AG20443 (cell line): ENCODE measurements at regions not wholly inside any gene's neighbourhood (a gene's known extent, or its start where the extent isn't known, plus 50 kb on each side); places are given as distances from the start of the nearest gene placed in this dataset.
A peak's percentile ranks its signal among the peaks of the same experiment; 100 is the strongest.

Experiments used
- DNase-seq: peaks from one replicate; pipeline ENCODE4 v3.0.0; 2012; ENCODE audit warnings: low spot score, mixed read lengths

DNA sequence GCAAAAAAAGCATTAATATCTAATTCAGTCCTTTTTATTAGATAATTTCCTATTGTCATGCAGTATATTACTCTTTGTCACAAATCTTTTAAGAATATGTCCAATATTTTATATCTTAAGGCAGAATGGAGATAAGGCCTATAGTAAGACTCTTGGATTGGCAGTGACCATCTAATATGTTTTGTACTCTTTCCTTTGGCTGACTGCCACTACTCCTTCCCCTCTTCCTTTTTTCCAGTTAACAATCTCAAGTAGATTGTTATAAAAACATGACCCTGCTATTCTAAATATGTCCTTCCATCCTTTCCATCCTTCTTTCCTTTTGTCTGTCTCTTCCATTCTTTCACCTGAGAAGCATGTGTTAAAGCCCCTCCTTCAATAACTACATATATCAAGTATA lies 92.8 kb upstream of the TMEM168 start:
- DNase-seq: no peak

DNA sequence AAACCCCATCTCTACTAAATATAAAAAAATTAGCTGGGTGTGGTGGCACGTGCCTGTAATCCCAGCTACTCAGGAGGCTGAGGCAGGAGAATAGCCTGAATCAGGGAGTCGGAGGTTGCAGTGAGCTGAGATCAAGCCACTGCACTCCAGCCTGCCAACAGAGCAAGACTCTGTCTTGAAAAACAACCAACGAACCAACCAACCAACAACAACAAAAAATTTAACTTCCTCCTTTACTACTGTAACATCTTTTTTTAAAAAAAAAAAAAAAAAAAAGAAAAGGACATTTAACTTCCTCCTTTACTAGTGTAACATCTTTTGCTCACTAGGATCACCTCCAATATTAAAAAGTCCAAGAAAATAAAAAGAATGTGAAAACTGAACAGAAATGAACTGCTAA lies 92.3 kb upstream of the TMEM168 start:
- DNase-seq: no peak

GRCh38 chr7:112882022-112882421 lies 91.8 kb upstream of the TMEM168 start:
- no peak for DNase-seq

DNA sequence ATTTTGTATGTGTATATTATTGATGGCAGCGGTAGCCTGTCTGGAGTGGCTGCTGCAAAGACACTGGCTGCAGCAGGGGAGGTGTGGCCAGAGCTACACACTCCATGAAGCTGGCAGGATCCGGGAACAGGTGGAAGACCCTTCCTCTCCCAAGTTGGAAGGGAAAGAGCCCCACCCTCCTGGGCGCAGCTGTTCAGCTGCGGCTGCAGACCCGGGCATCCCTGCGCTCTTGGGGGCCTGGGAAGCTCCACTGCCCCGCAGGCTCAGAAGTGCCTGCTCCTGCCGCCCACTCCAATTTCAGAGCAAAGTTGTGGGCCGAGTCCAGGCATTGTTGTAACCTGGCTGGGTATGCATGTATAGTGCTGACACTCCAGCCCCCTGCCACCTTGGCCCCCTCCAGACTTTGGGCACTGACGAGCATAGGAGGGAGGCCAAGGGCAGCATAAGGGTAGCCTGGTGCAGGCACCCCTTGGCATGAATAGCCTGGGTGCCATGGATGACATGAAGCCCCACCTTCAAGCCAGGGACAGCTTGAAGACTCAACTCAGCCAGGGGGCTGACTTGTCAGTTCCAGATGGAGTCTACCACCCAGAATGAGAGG lies 90.7 kb upstream of the TMEM168 start:
- no peak for DNase-seq

DNA sequence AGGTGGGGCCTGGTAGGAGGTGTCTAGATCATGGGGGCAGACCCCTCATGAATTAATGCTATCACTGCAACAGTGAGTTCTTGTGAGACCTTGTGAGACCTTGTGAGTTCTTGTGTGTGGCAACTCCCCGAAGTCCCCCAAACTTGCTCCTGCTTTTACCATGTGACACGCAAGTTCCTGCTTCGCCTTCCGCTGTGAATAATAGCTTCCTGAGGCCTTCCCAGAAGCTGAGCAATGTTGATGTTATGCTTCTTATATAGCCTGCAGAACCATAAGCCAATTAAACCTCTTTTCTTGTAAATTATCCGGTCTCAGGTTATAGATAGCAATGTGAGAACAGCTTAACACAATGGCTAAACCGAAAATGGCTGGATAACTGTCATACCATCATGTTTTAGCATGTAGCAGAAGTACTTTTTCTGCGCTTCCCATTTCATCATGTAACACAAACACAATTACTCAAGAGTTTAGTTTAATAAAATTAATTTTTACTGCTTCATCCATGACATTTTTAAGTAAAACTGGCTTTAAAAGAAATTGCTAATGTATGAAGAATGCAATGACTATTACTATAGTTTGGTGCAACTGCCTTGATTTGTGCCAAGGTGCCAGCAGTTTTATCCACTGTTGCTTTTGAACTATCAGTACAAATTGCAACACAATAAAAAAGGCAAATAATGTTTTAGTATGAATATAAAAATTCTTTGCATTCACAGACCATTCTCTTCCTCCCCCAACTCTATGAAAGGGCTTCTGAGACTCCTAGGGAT lies 87.7 kb upstream of the TMEM168 start:
- DNase-seq: no peak

- DNase-seq: no peak
These were observed 86.7 kb upstream of the TMEM168 start for GRCh38 chr7:112876877-112877276.

- DNase-seq: no peak
These were observed 84.7 kb upstream of the TMEM168 start for GRCh38 chr7:112874909-112875308.

DNA sequence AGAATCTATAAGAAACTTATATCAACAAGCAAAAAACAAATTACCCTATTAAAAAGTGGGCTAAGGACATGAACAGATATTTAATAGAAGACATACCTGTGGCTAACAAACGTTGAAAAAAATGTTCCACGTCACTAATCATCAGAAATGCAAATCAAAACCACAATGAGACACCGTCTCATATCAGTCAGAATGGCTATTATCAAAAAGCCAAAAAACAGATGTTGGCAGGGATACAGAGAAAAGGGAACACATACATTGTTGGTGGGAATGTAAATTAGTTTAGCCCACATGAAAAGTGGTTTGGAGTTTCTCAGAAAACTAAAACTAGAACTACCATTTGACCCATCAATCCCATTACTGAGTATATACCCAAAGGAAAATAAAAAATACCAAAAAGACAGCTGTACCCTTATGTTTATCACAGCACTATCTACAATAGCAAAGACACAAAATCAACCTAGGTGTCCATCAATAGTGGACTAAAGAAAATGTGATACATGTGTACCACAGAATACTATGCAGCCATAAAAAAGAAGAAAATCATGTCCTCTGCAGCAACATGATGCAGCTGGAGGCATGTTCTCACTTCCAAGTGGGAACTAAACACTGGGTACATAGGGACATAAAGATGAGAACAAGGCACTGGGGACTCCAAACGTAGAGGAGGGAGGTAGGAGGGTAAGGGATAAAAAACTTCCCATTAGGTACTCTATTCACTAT lies 83.8 kb upstream of the TMEM168 start:
- DNase-seq: no peak

GRCh38 chr7:112869111-112869774 lies 79.0 kb upstream of the TMEM168 start:
- DNase-seq: peak; percentile 23

DNA sequence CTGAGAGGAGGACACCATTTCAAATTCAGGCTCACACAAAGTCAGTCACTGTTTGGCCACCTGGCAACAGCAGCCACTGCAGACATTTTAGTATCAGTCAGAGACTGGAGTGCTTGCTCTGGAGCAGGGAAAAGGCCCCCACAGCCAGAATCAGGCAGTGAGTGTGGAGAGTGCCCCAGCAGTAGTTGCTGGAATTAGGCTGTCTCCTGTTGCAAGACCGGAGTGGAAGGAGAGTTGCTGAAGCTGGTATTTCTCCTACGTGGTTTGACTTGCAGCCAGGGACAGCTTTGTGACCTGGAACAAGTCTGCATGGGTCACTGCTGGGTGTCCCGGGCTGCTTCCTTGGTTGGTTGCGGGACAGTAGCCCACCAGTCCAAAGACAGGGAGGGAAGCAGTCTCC lies 78.4 kb upstream of the TMEM168 start:
- no peak for DNase-seq

- DNase-seq: no peak
These were observed 76.2 kb upstream of the TMEM168 start for GRCh38 chr7:112866424-112866823.

DNA sequence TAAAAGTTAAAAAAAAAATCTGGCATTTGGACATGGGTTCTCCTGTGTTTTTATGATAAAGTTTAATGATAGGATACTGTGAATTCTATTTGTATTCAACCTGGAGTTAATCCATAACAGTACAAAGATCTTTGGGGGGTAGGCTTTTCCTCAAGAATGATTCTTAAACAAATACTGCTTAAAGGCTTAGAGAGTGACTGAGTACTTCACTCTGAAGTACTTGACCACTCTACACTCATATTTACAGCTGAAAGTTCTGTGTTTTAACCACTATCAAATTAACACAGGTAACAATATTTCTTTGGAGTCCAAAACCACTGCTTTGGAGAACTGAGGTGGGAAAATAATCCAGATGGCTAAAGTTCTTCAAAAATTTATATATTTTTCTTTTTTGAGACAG lies 74.2 kb upstream of the TMEM168 start:
- DNase-seq: no peak

DNA sequence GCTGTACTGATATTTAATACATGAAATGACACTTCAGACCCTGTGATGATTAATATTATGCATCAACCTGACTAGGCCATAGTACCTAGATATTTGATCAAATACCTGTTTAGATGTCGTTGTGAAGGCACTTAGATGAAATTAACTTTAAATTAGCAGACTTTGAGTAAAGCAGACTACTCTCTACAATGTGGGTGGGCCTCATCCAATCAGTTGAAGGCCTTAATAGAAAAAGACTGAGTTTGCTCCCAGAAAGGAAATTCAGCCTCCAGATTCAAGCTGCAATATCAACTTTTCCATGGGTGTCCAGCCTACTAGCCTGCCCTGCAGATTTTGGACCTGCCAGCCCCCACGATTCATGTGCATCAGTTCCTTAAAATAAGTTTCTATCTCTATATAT lies 68.6 kb upstream of the TMEM168 start:
- DNase-seq: no peak

- DNase-seq: no peak
These were observed 65.0 kb upstream of the TMEM168 start for GRCh38 chr7:112855227-112855626.

- no peak for DNase-seq
These were observed 64.0 kb upstream of the TMEM168 start for GRCh38 chr7:112854169-112854568.

DNA sequence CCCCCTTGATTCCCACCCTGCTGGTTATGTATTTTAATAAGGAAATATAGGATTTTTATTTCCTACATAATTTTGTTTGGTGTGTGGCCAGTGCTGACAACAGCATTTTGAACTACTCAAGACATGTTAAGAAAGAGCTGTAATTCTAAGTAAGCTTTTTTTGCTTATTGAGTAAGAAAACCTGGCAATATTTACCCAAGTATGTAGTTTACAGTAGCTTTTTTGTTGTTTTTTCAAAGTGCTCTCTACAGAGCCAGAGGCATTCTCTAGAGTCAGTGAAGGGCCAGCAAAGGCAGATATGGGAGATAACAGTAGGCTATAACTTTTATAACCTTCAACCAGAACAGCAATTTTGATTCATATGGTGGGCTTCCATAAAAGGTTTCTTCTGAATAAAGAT lies 63.2 kb upstream of the TMEM168 start:
- no peak for DNase-seq

- no peak for DNase-seq
These were observed 53.0 kb upstream of the TMEM168 start for GRCh38 chr7:112843151-112843550.
